GM12892 (cell line): ENCODE measurements at regions not wholly inside any gene's neighbourhood (a gene's known extent, or its start where the extent isn't known, plus 50 kb on each side); places are given as distances from the start of the nearest gene placed in this dataset.

ENCODE experiments used
- POLR2A ChIP-seq: IDR thresholded peaks from 2 replicates; pipeline ENCODE4 v1.6.1; 2011; ENCODE audit warnings: low read depth, low read length, control low read depth
- POLR2AphosphoS5 ChIP-seq: IDR thresholded peaks from 2 replicates; pipeline ENCODE4 v1.6.1; 2011; ENCODE audit warnings: low read depth, low read length, control low read depth
- TAF1 ChIP-seq: IDR thresholded peaks from 2 replicates; pipeline ENCODE4 v1.6.1; 2011; ENCODE audit warnings: low read depth, mild to moderate bottlenecking, control low read depth, low read length, borderline replicate concordance

GRCh38 chr2:224268441-224268840 lies 133.5 kb downstream of the FAM124B start:
- TF ChIP-seq POLR2A, result no peak
- no peak for TF ChIP-seq POLR2AphosphoS5
- no peak for TF ChIP-seq TAF1
